ENCODE measurements at regions not wholly inside any gene's neighbourhood (a gene's known extent, or its start where the extent isn't known, plus 50 kb on each side); places are given as distances from the start of the nearest gene placed in this dataset.

- TF ChIP-seq CTCF (conservative IDR thresholded peaks at IDR 0.05; ENCODE audit: low read depth, low read length) (no peak), EZH2phosphoT487 (IDR thresholded peaks at IDR 0.05; ENCODE audit: borderline replicate concordance, low read length) (no peak), EZH2 (IDR thresholded peaks at IDR 0.05; ENCODE audit: low read length, unreplicated experiment) (no peak)
These were observed 431.9 kb downstream of the PLCL1 start for GRCh38 chr2:198236338-198236737.

Measured in PC-3 (cell line).